GM21423 (cell line): ENCODE measurements at regions not wholly inside any gene's neighbourhood (a gene's known extent, or its start where the extent isn't known, plus 50 kb on each side); places are given as distances from the start of the nearest gene placed in this dataset.
"Not testable (repeated sequence)": the region's sequence is repeated elsewhere in the genome, so short reads cannot be mapped to it uniquely, and the experiment has no call there.

Experiments used
- ATAC-seq: cut with Tn5 transposase; IDR thresholded peaks from one replicate; pipeline ENCODE4 v1.9.1; 2021; ENCODE audit warnings: mild to moderate bottlenecking, moderate library complexity; ENCODE audit not compliant: unreplicated experiment

DNA sequence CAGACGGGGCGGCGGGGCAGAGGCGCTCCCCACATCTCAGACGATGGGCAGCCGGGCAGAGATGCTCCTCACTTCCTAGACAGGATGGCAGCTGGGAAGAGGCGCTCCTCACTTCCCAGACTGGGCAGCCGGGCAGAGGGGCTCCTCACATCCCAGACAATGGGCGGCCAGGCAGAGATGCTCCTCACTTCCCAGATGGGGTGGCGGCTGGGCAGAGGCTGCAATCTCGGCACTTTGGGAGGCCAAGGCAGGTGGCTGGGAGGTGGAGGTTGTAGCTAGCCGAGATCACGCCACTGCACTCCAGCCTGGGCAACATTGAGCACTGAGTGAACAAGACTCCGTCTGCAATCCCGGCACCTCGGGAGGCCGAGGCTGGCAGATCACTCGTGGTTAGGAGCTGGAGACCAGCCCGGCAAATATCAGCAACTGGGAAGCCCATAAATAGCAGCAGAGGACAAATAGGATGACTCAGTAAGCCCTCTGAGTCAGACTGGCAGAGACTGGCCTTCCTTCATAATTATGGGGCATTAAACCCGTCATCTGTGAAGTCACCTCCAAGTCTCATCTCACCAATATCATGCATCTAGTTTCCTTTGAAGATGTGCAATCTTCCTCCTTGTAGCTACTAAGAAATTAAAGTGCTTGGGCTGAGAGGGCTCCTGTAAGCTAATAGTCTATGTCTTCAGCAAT lies 337.3 kb downstream of the GOLGA6L6 start:
- not testable (repeated sequence) for ATAC-seq

DNA sequence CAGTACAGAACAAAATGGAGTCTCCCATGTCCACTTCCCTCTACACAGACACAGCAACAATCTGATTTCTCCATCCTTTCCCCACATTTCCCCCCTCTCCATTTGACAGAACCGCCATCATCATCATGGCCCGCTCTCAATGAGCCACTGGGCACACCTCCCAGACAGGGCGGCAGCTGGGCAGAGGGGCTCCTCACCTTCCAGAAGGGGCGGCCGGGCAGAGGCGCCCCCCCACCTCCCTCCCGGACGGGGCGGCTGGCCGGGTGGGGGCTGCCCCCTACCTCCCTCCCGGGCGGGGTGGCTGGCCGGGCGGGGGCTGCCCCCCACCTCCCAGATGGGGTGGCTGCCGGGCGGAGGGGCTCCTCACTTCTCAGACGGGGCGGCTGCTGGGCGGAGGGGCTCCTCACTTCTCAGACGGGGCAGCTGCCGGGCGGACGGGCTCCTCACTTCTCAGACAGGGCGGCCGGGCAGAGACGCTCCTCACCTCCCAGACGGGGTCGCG lies 337.9 kb downstream of the GOLGA6L6 start:
- ATAC-seq = not testable (repeated sequence)

DNA sequence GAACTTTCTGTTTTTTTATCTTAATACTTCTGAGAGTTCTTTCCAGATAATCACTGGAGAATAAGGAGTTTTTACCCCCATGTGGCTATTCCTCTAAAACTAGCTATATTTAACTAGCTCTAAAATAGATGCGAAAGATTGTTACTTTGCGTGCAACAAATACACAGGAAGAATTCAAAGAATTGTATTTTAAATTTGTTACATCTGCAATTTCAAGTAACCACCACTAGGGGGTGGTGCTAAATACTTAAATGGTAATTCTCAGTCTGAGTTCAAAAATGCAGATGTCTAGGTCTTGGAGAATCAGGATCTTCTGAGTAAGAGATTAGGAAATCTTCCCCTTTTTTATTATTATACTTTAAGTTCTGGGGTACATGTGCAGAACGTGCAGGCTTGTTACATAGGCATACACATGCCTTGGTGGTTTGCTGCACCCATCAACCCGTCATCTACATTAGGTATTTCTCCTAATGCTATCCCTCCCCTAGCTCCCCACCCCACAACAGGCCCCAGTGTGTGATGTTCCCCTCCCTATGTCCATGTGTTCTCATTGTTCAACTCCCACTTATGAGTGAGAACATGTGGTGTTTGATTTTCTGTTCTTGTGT lies 346.9 kb downstream of the GOLGA6L6 start:
- ATAC-seq = not testable (repeated sequence)

DNA sequence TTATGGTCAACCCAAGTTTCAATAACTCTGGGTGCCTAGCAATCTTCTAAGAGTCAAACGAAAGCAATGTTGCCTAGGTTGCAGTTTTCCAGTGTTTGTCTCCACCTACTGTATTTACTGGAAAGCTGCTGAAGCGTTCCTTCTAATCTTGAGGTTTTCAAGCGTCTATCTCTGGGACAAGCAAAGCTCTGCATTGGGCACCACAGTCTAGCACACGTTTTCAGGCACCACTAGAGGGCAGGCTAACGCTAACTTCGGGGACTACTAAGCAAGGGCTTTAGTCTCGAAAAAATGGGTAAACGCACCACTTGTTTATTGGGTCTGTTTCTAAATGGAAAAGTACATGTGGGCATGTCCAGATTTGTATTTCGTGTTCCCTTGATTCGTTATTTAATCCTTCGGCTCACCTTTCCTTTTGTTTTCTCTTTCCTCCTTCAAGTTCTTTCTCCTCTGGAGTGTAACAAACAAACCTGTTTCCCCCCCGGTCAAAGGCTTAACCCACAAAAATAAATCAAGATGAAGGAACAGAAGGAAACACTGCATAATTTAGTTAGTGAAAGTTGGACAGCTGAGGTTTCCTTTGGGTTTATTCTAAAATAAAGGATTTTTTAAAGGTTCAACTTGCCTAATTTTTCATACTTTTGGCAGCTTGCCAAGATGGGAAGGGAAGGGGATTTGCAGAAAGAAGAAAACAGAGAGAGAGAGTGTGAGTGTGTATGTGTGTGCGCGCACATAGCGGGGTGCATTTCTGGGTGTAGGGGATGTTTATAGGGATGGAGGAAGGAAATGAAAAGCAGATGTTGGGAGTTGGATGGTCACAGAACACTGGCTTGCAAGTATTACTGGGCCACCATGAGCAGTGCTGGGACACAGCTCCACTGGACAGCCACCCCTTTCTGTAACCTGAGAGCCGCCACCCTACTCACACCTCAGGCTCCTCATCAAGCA lies 348.3 kb downstream of the GOLGA6L6 start:
- peak; percentile 92 for ATAC-seq

DNA sequence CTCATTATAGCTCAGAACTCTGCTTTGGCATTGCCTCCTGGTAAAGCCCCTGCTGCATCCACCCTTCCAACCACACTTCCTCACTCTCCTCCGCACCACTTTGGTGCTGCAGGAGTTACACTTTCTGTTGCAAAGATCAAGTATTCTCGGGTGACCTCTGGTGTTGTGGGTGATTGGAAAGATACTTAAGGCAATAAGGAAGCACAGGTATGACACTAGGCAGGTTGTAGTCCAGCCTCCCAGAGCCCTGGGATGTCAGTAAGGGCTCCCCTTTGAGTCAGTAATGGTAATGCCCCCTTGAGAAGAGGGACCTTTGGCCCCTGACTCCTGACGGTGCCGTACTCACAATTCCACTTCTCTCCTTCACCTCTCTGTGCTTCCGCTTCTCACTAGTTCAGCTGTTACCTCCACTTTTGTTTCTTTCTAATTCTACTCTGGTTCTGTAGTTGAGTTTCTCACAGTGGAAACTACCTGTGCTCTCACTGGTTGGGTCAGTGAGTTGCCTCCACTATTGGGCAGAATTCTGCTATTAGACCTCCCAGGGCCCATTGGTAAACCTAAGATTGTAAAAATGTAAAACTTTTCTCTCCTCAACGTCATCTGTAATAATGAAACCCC lies 350.0 kb downstream of the GOLGA6L6 start:
- ATAC-seq = not testable (repeated sequence)

DNA sequence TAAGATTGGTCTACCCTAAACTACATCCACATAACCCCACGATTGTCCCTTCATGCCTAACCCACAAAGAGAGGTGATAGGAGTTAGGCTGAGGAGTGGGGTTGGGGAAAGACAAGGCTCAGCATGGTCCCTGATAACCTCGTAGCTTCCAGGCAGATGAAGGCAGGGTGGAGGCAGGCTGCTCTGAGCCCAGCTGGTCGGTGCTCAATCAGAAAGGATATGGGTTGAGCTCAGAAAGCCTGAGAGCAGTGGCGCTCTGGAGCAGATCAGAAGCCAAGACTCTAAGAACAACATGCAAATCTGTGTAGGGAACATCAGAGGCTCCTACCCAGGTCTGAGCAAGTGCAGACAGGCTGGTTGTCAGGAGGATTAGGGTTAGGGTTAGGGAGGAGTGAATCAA lies 353.0 kb downstream of the GOLGA6L6 start:
- not testable (repeated sequence) for ATAC-seq

DNA sequence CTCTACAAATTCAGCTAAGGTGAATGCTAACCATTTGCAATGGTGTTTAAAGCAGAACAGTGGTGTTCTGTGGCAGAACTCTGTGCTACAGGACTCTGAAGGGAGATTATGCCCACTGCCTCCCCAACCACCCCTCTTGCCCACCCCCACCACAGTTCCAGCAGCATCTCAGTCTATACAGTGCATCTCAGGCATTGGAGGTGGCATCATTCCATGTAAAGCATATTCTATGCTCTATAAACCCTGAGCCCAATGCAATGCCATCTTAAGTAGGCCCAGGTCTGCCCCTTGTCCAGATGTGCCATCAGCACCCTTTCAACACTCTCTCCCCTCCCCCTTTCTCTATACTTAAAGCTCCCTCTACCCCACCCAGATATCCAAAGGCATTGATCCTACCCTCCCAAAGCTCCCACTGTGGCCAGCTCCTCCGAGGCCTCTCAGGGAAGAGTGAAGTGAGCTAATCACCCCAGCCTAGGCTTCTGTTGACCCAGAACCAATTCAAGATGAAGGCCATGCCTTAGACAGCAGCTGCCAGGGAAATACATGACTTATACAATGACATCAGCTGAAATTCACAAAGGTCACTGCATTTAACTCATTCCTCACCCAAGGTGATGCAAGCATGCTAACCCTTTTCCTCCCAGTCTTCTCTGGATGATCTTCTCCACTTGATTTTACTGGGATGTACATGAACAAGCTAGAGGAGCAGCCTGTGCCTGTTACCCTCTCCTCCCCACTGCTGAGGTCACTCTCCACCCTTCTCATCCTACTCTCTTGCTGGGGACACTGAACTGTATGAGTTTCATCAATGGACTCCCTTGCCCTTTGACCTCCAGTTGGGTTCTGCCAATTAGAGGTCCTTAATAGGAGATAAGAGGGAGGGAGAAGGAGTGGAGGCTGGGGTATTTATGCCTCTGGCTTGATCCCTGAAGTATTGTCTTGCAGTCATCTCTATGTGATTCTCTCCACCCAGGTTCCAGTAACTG lies 353.9 kb downstream of the GOLGA6L6 start:
- not testable (repeated sequence) for ATAC-seq

DNA sequence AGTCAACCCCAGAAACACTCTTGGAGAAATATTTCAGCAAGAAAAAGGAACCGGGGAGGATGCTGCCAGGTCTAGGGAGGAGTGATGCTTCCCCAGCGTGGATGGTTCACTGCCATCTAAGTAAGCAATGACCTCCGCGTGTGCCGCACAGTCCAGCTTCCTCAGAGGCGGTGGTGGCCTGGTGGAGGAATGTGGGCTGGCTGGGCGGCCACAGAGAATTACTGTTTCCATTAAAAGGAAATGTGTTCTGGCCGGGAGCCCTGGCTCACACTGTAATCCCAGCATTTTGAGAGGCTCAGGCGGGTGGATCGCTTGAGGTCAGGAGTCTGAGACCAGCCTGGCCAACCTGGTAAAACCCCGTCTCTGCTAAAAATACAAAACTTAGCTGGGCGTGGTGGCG lies 356.7 kb downstream of the GOLGA6L6 start:
- not testable (repeated sequence) for ATAC-seq

DNA sequence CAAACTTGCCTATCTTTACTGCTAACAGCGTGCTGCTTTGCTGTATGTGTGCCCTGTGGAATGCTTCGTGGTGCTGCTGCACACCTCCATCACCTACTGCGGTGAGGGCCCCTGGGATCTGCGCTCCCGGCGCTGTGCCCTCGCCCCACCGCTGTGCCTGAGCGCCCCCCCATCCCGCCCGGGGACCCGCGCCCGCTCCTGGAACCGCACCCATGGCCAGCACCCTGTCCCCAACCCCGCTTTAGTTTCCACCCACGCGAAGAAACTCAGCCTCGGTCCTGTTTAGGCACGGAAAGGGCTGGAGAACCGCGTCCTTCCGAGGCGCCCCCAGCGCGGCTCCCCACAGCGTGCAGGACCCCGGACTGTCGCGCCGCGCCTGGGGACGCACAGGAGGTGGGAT lies 373.4 kb downstream of the GOLGA6L6 start:
- not testable (repeated sequence) for ATAC-seq

DNA sequence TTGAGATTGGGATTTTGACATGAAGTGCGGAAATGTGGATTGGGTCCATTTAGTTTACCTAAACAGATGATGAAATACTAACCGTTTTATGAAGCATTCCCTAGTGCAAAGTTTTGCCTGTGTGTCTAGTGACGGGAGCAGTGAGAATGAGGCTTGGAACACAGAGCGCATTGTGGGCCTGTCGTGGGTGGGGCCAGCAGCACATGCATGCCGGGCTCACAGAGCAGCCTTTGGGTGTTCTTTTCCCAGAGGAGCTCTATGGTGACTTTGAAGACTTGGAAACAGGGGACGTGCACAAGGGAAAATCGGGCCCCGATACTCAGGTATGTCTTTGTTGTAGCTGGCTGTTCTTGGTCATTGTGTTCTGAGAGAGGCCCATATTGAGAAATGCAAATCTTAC lies 388.1 kb downstream of the GOLGA6L6 start:
- ATAC-seq = not testable (repeated sequence)

DNA sequence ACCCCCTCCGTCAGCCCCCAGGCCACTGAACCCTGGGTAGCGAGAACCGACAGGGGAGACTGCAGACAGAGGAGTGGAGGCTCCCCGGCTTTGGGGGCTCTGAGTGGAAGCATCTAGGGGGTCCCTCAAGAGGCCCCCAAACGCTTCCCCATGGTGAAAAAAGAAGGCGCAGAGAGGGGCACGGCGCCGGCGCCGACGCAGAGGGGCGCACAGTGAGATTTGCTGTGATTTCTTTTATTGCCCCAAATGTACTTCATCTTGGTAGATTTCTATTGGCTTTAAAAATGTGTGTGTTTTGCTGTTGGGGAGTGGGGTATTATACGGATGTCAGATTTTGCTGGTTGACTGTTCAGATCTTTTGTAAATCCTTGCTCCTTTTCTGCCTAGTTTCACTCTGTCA lies 392.9 kb downstream of the GOLGA6L6 start:
- not testable (repeated sequence) for ATAC-seq

DNA sequence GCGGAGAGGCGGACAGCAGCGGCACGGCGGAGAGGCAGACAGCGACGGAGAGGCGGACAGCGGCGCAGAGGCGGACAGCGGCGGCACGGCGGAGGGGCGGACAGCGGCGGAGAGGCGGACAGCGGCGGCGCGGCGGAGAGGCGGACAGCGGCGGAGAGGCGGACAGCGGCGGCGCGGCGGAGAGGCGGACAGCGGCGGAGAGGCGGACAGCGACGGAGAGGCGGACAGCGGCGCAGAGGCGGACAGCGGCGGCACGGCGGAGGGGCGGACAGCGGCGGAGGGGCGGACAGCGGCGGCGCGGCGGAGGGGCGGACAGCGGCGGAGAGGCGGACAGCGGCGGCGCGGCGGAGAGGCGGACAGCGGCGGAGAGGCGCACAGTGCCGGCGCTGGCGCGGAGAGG lies 393.6 kb downstream of the GOLGA6L6 start:
- ATAC-seq = not testable (repeated sequence)

DNA sequence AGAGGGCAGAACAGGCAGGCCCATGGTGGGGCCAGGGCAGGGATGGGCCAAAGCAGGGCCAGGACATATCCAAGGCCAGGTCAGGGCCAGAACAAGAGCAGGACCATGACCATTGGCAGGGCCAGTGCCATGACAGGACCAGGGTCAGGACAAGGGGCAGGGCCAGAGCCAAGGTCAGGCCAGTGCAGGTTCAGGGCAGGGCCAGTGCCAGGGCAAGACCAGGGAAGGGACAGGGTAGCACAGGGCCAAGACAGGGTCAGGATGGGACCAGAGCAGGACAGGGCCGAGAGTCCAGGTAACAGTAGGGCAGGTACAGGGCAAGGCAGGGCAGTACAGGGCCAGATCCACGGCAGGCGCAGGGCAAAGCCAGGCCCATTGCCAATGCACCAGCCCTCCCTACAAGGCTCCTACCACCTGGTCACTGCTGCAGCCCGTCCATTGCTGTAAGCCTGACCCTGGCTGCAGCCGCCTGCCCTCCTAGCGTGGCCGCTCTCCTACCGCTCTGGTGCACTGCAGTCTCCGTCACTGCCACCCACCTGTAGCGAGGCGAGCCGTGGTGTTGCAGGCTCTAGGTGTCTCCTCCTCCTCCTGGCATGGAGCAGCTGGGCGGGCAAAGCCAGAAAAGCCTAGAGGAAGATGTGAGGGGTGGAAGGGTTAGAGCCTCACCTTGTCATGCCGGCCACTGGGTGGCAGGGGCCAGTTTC lies 397.1 kb downstream of the GOLGA6L6 start:
- ATAC-seq = not testable (repeated sequence)

DNA sequence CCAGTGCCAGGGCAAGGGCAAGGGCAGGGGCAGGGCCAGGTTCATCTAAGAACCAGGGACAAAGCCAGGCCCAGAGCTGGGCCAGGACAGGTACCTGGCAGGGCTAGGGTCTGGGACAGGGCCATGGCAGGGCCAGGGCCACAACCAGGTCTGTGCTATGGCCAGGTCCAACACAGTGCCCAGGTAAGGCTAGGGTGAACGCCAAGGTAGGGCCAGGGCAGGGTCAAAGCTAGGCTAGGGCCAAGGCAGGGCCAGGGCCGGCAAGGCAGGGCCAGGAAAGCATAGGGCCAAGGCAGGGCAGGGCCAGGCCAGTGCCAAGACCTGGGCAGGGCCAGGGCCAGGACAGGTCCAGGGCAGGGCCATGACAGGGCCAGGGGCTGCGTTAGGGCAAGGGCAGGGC lies 398.7 kb downstream of the GOLGA6L6 start:
- ATAC-seq = not testable (repeated sequence)

DNA sequence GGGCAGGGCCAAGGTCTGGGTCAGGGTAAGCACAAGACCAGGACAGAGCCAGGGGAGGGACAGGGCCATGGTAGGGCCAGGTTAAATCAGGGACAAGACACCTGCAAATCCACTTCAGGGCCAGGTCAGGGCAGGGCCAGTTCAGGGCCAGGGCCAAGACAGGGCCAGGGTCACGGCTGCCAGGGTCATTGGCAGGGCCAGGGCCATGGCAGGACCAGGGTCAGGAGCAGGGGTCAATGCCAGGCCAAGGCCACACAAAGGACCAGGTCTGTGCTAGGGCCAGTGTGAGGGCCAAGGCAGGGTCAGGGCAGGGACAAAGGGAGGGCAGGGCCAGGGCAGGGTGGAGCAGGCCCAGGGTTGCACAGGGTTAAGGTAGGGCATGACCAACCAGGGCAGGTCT lies 399.2 kb downstream of the GOLGA6L6 start:
- not testable (repeated sequence) for ATAC-seq

DNA sequence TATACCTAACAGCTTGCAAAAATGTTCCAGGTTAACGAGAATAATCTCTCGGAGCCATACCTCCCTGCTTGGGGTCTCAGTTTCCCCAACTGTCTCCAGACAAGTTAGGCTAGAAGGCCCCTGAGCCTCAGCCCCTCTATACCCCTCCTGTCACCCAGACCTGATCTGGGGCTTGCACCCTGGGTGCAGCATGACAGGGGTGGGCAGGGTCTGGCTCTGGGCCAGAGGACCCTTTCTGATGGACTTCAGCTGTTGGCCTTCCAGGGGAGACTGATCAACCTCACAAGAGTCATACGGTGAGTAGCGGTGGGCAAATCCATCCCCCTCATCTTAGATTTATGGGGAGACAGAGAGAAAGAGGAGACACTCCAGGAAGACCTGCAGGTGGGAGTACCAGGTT lies 416.9 kb downstream of the GOLGA6L6 start:
- ATAC-seq = not testable (repeated sequence)

DNA sequence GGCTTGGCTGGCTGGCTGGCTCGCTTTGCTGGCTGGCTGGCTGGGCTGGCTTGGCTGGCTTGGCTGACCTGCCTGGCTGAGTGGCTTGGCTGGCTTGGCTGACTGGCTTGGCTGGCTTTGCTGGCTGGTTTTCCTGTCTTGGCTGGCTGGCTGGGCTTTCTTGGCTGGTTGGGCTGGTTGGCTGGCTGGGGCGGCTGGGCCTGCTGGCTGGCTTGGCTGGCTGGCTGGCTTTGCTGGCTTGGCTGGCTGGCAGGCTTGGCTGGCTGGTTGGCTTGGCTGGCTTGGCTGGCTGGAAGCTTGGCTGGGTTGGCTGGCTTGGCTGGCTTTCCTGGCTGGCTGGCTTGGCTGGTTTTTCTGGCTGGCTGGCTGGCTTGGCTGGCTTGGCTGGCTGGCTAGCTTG lies 435.6 kb downstream of the GOLGA6L6 start:
- ATAC-seq = no peak

DNA sequence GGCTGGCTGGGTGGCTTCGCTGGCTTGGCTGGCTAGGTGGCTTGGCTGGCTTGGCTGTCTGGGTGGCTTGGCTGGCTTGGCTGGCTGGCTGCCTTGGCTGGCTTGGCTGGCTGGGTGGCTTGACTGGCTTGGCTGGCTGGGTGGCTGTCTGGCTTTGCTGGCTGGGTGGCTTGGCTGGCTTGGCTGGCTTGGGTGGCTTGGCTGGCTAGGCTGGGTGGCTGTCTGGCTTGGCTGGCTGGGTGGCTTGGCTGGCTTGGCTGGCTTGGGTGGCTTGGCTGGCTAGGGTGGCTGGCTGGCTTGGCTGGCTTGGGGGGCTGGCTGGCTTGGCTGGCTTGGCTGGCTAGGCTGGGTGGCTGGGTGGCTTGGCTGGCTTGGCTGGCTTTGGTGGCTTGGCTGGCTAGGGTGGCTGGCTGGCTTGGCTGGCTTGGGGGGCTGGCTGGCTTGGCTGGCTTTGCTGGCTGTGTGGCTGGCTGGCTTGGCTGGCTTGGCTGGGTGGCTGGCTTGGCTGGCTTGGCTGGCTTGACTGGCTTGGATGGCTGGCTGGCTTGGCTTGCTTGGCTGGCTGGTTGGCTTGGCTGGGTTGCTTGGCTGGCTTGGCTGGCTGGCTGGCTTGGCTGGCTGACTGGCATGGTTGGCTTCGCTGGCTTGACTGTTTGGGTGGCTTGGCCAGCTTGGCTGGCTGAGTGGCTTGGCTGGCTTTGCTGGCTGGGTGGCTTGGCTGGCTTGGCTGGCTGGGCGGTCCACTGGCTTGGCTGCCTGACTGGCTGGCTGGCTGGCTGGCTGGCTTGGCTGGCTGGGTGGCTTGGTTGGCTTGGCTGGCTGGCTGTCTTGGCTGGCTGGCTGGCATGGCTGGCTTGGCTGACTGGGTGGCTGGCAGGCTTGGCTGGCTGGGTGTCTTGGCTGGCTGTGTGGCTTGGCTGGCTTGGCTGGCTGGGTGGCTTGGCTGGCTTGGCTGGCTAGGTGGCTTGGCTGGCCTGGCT lies 436.3 kb downstream of the GOLGA6L6 start:
- not testable (repeated sequence) for ATAC-seq
